ENCODE measurements at regions not wholly inside any gene's neighbourhood (a gene's known extent, or its start where the extent isn't known, plus 50 kb on each side); places are given as distances from the start of the nearest gene placed in this dataset.

- DNase-seq (ENCODE audit: low read depth, low spot score): no peak
- Histone ChIP-seq H3K9me3 (ENCODE audit: insufficient read depth, low read length) (no peaks in the 10 kb centered on the region), H3K27me3 (ENCODE audit: insufficient read depth, insufficient read length) (no peaks in the 10 kb centered on the region), H3K4me1 (ENCODE audit: insufficient read depth, insufficient read length) (no peaks in the 10 kb centered on the region), H3K4me3 (ENCODE audit: insufficient read length, low read depth) (no peak overlapping the region), H3K36me3 (ENCODE audit: insufficient read depth, insufficient read length, low read length) (no peaks in the 10 kb centered on the region), H3K9ac (ENCODE audit: insufficient read length, low read depth) (no peak overlapping the region)
- TF ChIP-seq YY1 (IDR thresholded peaks at IDR 0.05; ENCODE audit: insufficient read depth, insufficient read length) (no peak), ZNF274 (IDR thresholded peaks at IDR 0.05; ENCODE audit: low read depth, low read length) (no peak), SUZ12 (IDR thresholded peaks at IDR 0.05; ENCODE audit: extremely low read depth, insufficient read depth, insufficient read length) (no peak)
Observed at GRCh38 chr3:104696470-104696869, 670.2 kb upstream of the ALCAM start.

GRCh38 chr3:104711406-104711805 lies 655.3 kb upstream of the ALCAM start:
- Histone ChIP-seq H3K9ac (ENCODE audit: insufficient read length, low read depth) (no peak overlapping the region), H3K4me1 (ENCODE audit: insufficient read depth, insufficient read length) (no peaks in the 10 kb centered on the region), H3K4me3 (ENCODE audit: insufficient read length, low read depth) (no peak overlapping the region), H3K9me3 (ENCODE audit: insufficient read depth, low read length) (no peaks in the 10 kb centered on the region), H3K27me3 (ENCODE audit: insufficient read depth, insufficient read length) (no peaks in the 10 kb centered on the region), H3K36me3 (ENCODE audit: insufficient read depth, insufficient read length, low read length) (no peaks in the 10 kb centered on the region)
- DNase-seq (ENCODE audit: low read depth, low spot score): no peak
- no peak for TF ChIP-seq YY1 (IDR thresholded peaks at IDR 0.05; ENCODE audit: insufficient read depth, insufficient read length)
- no peak for TF ChIP-seq SUZ12 (IDR thresholded peaks at IDR 0.05; ENCODE audit: extremely low read depth, insufficient read depth, insufficient read length)
- no peak for TF ChIP-seq ZNF274 (IDR thresholded peaks at IDR 0.05; ENCODE audit: low read depth, low read length)

DNA sequence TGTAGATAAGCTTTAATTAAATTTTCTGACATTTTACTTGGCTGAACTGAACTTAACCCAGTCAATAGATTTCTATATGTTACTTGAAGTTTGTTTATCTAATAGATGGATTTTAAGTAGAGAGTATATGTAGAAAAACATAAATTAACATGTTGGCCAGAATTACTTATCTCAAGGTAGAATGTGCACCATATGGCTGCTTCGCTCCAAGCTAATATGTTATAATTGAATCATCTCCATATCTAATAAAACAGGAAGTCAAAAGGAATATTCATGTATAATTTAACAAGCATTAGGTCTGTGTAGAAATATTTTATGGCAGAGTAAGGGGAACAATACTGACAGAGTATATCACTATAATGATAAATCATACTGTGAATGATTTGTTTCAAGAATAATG lies 650.7 kb upstream of the ALCAM start:
- TF ChIP-seq YY1 (IDR thresholded peaks at IDR 0.05; ENCODE audit: insufficient read depth, insufficient read length) (no peak), SUZ12 (IDR thresholded peaks at IDR 0.05; ENCODE audit: extremely low read depth, insufficient read depth, insufficient read length) (no peak), ZNF274 (IDR thresholded peaks at IDR 0.05; ENCODE audit: low read depth, low read length) (no peak)
- Histone ChIP-seq H3K36me3 (ENCODE audit: insufficient read depth, insufficient read length, low read length) (no peaks in the 10 kb centered on the region), H3K9me3 (ENCODE audit: insufficient read depth, low read length) (no peaks in the 10 kb centered on the region), H3K27me3 (ENCODE audit: insufficient read depth, insufficient read length) (no peaks in the 10 kb centered on the region), H3K4me1 (ENCODE audit: insufficient read depth, insufficient read length) (no peaks in the 10 kb centered on the region), H3K4me3 (ENCODE audit: insufficient read length, low read depth) (no peak overlapping the region), H3K9ac (ENCODE audit: insufficient read length, low read depth) (no peak overlapping the region)
- DNase-seq (ENCODE audit: low read depth, low spot score): no peak

GRCh38 chr3:104717828-104718196 lies 648.9 kb upstream of the ALCAM start:
- no peak for TF ChIP-seq YY1 (IDR thresholded peaks at IDR 0.05; ENCODE audit: insufficient read depth, insufficient read length)
- TF ChIP-seq SUZ12 (IDR thresholded peaks at IDR 0.05; ENCODE audit: extremely low read depth, insufficient read depth, insufficient read length): no peak
- DNase-seq (ENCODE audit: low read depth, low spot score): no peak
- Histone ChIP-seq H3K4me3 (ENCODE audit: insufficient read length, low read depth) (no peak overlapping the region), H3K27me3 (ENCODE audit: insufficient read depth, insufficient read length) (no peaks in the 10 kb centered on the region), H3K4me1 (ENCODE audit: insufficient read depth, insufficient read length) (no peaks in the 10 kb centered on the region), H3K9ac (ENCODE audit: insufficient read length, low read depth) (no peak overlapping the region), H3K9me3 (ENCODE audit: insufficient read depth, low read length) (no peaks in the 10 kb centered on the region), H3K36me3 (ENCODE audit: insufficient read depth, insufficient read length, low read length) (no peaks in the 10 kb centered on the region)

- Histone ChIP-seq H3K36me3 (ENCODE audit: insufficient read depth, insufficient read length, low read length) (no peaks in the 10 kb centered on the region), H3K4me3 (ENCODE audit: insufficient read length, low read depth) (no peak overlapping the region), H3K9ac (ENCODE audit: insufficient read length, low read depth) (no peak overlapping the region), H3K9me3 (ENCODE audit: insufficient read depth, low read length) (no peaks in the 10 kb centered on the region), H3K4me1 (ENCODE audit: insufficient read depth, insufficient read length) (no peaks in the 10 kb centered on the region), H3K27me3 (ENCODE audit: insufficient read depth, insufficient read length) (no peaks in the 10 kb centered on the region)
- no peak for DNase-seq (ENCODE audit: low read depth, low spot score)
- TF ChIP-seq YY1 (IDR thresholded peaks at IDR 0.05; ENCODE audit: insufficient read depth, insufficient read length) (no peak), ZNF274 (IDR thresholded peaks at IDR 0.05; ENCODE audit: low read depth, low read length) (no peak), SUZ12 (IDR thresholded peaks at IDR 0.05; ENCODE audit: extremely low read depth, insufficient read depth, insufficient read length) (no peak)
Observed at GRCh38 chr3:104723000-104723399, 643.7 kb upstream of the ALCAM start.

- H3K9ac ChIP-seq (ENCODE audit: insufficient read length, low read depth): no peak overlapping the region
- H3K4me1 ChIP-seq (ENCODE audit: insufficient read depth, insufficient read length): no peaks in the 10 kb centered on the region
- DNase-seq (ENCODE audit: low read depth, low spot score): no peak
- TF ChIP-seq ZNF274 (IDR thresholded peaks at IDR 0.05; ENCODE audit: low read depth, low read length): no peak
- no peak for TF ChIP-seq SUZ12 (IDR thresholded peaks at IDR 0.05; ENCODE audit: extremely low read depth, insufficient read depth, insufficient read length)
- TF ChIP-seq YY1 (IDR thresholded peaks at IDR 0.05; ENCODE audit: insufficient read depth, insufficient read length): no peak
- H3K4me3 ChIP-seq (ENCODE audit: insufficient read length, low read depth): no peak overlapping the region
- no peaks in the 10 kb centered on the region for H3K9me3 ChIP-seq (ENCODE audit: insufficient read depth, low read length)
- H3K36me3 ChIP-seq (ENCODE audit: insufficient read depth, insufficient read length, low read length): no peaks in the 10 kb centered on the region
- no peaks in the 10 kb centered on the region for H3K27me3 ChIP-seq (ENCODE audit: insufficient read depth, insufficient read length)
Observed at GRCh38 chr3:104731074-104731473, 635.6 kb upstream of the ALCAM start.

- TF ChIP-seq ZNF274 (IDR thresholded peaks at IDR 0.05; ENCODE audit: low read depth, low read length) (no peak), YY1 (IDR thresholded peaks at IDR 0.05; ENCODE audit: insufficient read depth, insufficient read length) (no peak)
- Histone ChIP-seq H3K9ac (ENCODE audit: insufficient read length, low read depth) (no peak overlapping the region), H3K4me1 (ENCODE audit: insufficient read depth, insufficient read length) (no peaks in the 10 kb centered on the region), H3K36me3 (ENCODE audit: insufficient read depth, insufficient read length, low read length) (no peaks in the 10 kb centered on the region), H3K27me3 (ENCODE audit: insufficient read depth, insufficient read length) (no peaks in the 10 kb centered on the region), H3K4me3 (ENCODE audit: insufficient read length, low read depth) (no peak overlapping the region), H3K9me3 (ENCODE audit: insufficient read depth, low read length) (no peaks in the 10 kb centered on the region)
- DNase-seq (ENCODE audit: low read depth, low spot score): no peak
Observed at GRCh38 chr3:104734627-104735026, 632.1 kb upstream of the ALCAM start.

DNA sequence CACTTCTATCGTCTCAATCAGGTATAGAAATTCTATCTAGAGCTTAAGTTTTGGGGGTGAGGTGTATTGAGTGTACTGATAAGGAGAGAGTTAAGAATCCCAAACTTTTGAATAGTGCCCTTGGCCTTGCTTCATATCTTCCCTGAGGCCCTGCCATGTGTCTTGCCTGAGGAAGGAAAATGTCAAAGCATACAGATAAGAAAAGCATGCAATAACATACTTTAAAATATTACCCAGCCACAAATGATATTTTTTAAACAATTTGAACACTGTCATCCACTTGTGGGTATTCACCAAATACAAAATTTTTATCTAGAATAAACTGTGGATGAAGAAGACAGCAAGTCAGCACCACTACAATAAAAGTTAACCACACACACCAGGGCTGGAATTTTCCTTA lies 631.0 kb upstream of the ALCAM start:
- no peak for DNase-seq (ENCODE audit: low read depth, low spot score)
- Histone ChIP-seq H3K27me3 (ENCODE audit: insufficient read depth, insufficient read length) (no peaks in the 10 kb centered on the region), H3K9me3 (ENCODE audit: insufficient read depth, low read length) (no peaks in the 10 kb centered on the region), H3K9ac (ENCODE audit: insufficient read length, low read depth) (no peak overlapping the region), H3K36me3 (ENCODE audit: insufficient read depth, insufficient read length, low read length) (no peaks in the 10 kb centered on the region), H3K4me1 (ENCODE audit: insufficient read depth, insufficient read length) (no peaks in the 10 kb centered on the region), H3K4me3 (ENCODE audit: insufficient read length, low read depth) (no peak overlapping the region)
- TF ChIP-seq ZNF274 (IDR thresholded peaks at IDR 0.05; ENCODE audit: low read depth, low read length) (no peak), SUZ12 (IDR thresholded peaks at IDR 0.05; ENCODE audit: extremely low read depth, insufficient read depth, insufficient read length) (no peak), YY1 (IDR thresholded peaks at IDR 0.05; ENCODE audit: insufficient read depth, insufficient read length) (no peak)
